Psoas muscle (tissue), 7 donors: ENCODE measurements at regions not wholly inside any gene's neighbourhood (a gene's known extent, or its start where the extent isn't known, plus 50 kb on each side); places are given as distances from the start of the nearest gene placed in this dataset.

Source experiments
- ATAC-seq, 4 donors: fragments of 200-7000 bp; cut with Tn5 transposase; one replicate each; pipeline ENCODE4 v1.9.1; 2020; ENCODE audit warnings: moderate library complexity in 3 of 4, mild to moderate bottlenecking in 2 of 4
- DNase-seq, 2 donors: peaks; one replicate each; pipeline ENCODE4 v3.0.0-alpha.2; 2020
- H3K27ac ChIP-seq: fragments of 200-600 bp; one replicate; pipeline ENCODE4 v1.8.0; 2022
- H3K27me3 ChIP-seq, 3 donors: fragments of 200-600 bp in 1 of 3; one replicate each; pipeline versions ENCODE4 v1.6.1 to v1.8.0; 2013 to 2022; ENCODE audit warnings: low read length in 2 of 3, mild to moderate bottlenecking in 2 of 3, moderate library complexity in 1 of 3; ENCODE audit not compliant: insufficient read depth in 3 of 3
- H3K36me3 ChIP-seq, 2 donors: fragments of 200-600 bp in 1 of 2; one replicate each; pipeline versions ENCODE4 v1.6.1 to v1.8.0; 2013 to 2022; ENCODE audit warnings: low read depth in 1 of 2, mild to moderate bottlenecking in 1 of 2, moderate library complexity in 1 of 2; ENCODE audit not compliant: insufficient read depth in 1 of 2
- H3K4me1 ChIP-seq: fragments of 200-600 bp; one replicate; pipeline ENCODE4 v1.8.0; 2022
- H3K4me3 ChIP-seq: fragments of 200-600 bp; one replicate; pipeline ENCODE4 v1.8.0; 2022; ENCODE audit warnings: mild to moderate bottlenecking
- H3K9me3 ChIP-seq: fragments of 200-600 bp; one replicate; pipeline ENCODE4 v1.8.0; 2022
- WGBS, 3 donors: extraction: QIAGEN DNeasy Blood & Tissue Kit; methylation state at CpG; one replicate each; pipeline versions ENCODE4 v1.1.6 to v1.1.7; 2013; 5-methylcytosine and 5-hydroxymethylcytosine counted together
- intact Hi-C, 2 donors: fragments of 100-400 bp; cut with DNase I; formaldehyde crosslinking; loops; one replicate each; pipeline versions ENCODE4 v1.11.0 to v1.14.2; 2022
- TF ChIP-seq, protein P1 (sequence below): fragments of 200-600 bp; IDR thresholded peaks from one replicate; pipeline ENCODE4 v1.8.0; 2022; ENCODE audit warnings: antibody characterized with exemption
- donor health status: healthy with polysubstance abuse.
- donor health status: DM: no; HTN: no; CAD: no; lungs with moderate emphysema.
- donor health status: Bipolar disorder and iron deficiency.
- donor health status: healthy.
- donor health status: DM: yes; HTN: yes; CAD: no.
- donor health status: DM: no; HTN: no; CAD: no.
- donor health status: DM: yes; HTN: yes; CAD: no.

DNA sequence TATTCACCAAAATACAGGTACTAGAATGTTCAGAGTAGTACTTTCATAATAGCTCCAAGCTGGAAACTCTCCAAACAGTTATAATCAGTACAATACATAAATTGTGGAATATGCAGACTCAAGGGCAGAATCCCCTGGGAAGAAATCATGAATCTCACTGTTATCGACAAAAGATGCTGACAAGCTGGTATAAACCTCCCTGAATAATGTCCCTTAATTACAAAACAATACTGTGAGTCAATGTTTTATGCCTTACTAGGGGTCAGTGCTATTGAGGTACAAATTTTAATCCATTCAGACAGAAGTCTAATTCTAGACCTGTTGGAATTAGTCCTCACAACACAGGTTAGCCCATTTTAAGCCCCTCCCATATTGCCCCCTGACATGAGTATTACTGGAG is 532.3 kb downstream of the DTWD2 start:
- no peaks in the 10 kb centered on the region for H3K36me3 ChIP-seq
- H3K9me3 ChIP-seq, result no peaks in the 10 kb centered on the region
- no peaks in the 10 kb centered on the region for H3K4me1 ChIP-seq
- H3K27ac ChIP-seq, result no peak overlapping the region
- WGBS, 3 donors, result 68 to 82% (median 79%) methylated on average over 1 of the region's 1 CpG
- TF ChIP-seq, protein P1, sequence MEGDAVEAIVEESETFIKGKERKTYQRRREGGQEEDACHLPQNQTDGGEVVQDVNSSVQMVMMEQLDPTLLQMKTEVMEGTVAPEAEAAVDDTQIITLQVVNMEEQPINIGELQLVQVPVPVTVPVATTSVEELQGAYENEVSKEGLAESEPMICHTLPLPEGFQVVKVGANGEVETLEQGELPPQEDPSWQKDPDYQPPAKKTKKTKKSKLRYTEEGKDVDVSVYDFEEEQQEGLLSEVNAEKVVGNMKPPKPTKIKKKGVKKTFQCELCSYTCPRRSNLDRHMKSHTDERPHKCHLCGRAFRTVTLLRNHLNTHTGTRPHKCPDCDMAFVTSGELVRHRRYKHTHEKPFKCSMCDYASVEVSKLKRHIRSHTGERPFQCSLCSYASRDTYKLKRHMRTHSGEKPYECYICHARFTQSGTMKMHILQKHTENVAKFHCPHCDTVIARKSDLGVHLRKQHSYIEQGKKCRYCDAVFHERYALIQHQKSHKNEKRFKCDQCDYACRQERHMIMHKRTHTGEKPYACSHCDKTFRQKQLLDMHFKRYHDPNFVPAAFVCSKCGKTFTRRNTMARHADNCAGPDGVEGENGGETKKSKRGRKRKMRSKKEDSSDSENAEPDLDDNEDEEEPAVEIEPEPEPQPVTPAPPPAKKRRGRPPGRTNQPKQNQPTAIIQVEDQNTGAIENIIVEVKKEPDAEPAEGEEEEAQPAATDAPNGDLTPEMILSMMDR, result no peak
- ATAC-seq, result no peak
- intact Hi-C loops, result no loop called here
- H3K4me3 ChIP-seq, result no peak overlapping the region
- no peak for DNase-seq
- no peaks in the 10 kb centered on the region for H3K27me3 ChIP-seq

DNA sequence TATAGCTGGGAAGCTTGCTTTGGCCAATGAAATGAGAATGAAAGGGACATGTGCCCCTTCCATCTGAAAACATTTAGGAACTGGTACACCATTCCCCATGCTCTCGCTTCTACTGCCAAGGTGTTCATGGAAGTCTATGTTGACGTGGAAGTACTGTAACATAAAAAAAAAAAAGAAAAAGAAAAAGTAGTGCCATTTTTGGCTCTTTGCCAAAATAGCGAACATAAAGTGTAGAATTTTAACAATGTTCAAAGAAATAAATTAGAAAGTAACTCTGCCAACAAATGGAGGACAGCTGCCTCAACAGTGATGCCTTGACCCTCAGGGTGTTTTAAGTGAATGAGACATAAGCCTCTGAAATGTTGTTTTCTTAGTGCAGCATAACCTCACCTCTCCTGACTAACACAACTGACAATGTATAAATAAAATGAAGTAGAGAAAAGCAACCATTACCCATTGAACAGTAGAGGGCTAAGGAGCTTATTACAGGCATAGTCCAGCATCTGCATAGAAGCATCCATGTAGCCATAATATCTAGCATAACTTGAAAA is 536.6 kb downstream of the DTWD2 start:
- Histone ChIP-seq H3K27ac (no peak overlapping the region), H3K9me3 (no peaks in the 10 kb centered on the region), H3K4me3 (no peak overlapping the region), H3K27me3 (no peaks in the 10 kb centered on the region), H3K36me3 (no peaks in the 10 kb centered on the region), H3K4me1 (no peaks in the 10 kb centered on the region)
- WGBS, 3 donors, result 54 to 73% (median 72%) methylated on average over 3 of the region's 3 CpGs
- no peak for ATAC-seq
- no peak for DNase-seq
- intact Hi-C loops, result no loop called here
- TF ChIP-seq, protein P1, result no peak

DNA sequence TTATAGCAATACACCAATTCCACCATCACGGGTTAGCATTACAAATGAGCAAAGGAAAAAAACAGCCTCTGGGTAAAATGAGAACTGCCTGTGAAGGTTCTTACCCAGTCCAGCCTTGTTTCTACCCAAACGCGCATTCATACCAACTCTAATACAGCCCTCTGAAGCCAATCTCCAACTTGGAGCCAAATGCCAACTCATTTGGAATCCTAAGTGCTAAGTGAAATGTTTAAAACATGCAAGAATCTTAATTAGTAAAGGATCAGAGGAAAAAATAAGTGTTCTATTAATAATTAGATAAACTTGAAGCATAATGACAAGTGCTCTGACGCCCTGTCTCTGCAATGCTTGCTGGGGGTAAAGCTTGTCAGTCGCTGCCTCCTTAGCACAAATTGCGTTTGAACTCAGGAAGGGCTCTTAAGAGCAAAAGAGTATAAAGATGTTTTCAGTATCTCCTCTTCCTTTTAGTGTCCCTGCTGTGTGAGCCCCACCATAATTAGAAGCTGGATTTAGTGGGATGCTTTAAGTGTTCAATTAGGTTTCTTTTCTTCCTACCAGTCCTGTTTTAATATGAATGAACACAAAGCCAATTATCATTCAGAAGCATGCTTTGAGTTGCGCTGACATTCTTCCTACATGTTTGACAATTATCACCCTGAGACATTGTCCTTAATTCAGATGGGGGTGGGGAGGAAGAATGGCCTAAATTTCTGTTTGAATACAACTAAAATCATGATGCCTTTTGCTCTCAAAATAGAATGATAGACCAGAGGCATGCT is 537.6 kb downstream of the DTWD2 start:
- H3K4me3 ChIP-seq, result no peak overlapping the region
- no peaks in the 10 kb centered on the region for H3K36me3 ChIP-seq
- no peaks in the 10 kb centered on the region for H3K9me3 ChIP-seq
- intact Hi-C loops, result no loop called here
- TF ChIP-seq, protein P1, result no peak
- ATAC-seq, result no peak
- H3K4me1 ChIP-seq, result no peaks in the 10 kb centered on the region
- no peak for DNase-seq
- 84 to 88% (median 86%) methylated on average over 7 of the region's 7 CpGs for WGBS, 3 donors
- H3K27me3 ChIP-seq, result no peaks in the 10 kb centered on the region
- H3K27ac ChIP-seq, result no peak overlapping the region

DNA sequence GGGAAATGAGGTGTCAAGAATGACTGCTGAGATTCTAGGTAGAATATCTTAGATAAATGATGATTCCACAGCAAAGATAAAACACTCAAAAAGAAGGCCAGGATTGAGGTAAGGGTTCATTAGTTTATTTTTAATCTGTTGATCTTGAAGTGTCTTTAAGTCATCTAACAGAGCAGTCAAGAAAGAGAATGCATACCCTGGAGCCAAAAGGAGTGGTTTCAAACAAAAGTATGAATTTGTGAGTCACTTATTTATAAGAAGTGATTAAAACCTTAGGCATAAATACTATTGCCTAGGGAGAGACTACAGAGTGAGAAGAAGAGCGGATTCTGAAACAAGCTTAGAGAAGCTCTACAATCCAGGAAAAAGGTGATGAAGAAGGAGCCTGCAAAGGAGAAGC is 541.0 kb downstream of the DTWD2 start:
- Histone ChIP-seq H3K9me3 (no peaks in the 10 kb centered on the region), H3K4me3 (no peak overlapping the region), H3K36me3 (no peaks in the 10 kb centered on the region), H3K4me1 (no peaks in the 10 kb centered on the region), H3K27me3 (no peaks in the 10 kb centered on the region), H3K27ac (no peak overlapping the region)
- TF ChIP-seq, protein P1, result no peak
- intact Hi-C loops, result no loop called here
- DNase-seq (no peak), ATAC-seq (no peak)
- 92 to 97% (median 96%) methylated on average over 1 of the region's 1 CpG for WGBS, 3 donors
